Stimulated activated CD8-positive, alpha-beta memory T cell treated with anti-CD3 and anti-CD28 coated beads, Interleukin-12 subunit alpha, Interleukin-12 subunit beta, amount 100 ng/mL, for 24 hours (primary cell): ENCODE measurements at regions not wholly inside any gene's neighbourhood (a gene's known extent, or its start where the extent isn't known, plus 50 kb on each side); places are given as distances from the start of the nearest gene placed in this dataset.

Experiments
- DNase-seq: peaks from one replicate; pipeline ENCODE4 v3.0.0-alpha.2; 2020; ENCODE audit errors: extremely low read depth

DNA sequence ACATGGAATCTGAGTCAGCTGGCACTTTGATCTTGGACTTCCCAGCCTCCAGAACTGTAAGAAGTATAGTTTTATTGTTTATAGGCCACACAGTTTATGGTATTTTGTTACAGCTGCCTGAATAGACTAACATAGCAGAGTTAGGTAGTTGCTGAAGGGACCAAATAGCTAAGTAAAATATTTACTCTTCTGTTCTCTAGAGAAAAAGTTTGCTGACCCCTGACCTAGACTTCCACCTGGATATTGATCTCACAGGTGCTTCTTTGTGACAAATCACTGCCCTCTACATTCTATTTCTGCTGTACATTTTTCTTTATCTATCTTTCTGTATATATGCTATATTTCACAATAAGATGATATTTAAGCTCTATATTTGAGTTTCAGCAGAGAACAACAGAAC lies 212.5 kb downstream of the CSNK2A3 start:
- no peak for DNase-seq

DNA sequence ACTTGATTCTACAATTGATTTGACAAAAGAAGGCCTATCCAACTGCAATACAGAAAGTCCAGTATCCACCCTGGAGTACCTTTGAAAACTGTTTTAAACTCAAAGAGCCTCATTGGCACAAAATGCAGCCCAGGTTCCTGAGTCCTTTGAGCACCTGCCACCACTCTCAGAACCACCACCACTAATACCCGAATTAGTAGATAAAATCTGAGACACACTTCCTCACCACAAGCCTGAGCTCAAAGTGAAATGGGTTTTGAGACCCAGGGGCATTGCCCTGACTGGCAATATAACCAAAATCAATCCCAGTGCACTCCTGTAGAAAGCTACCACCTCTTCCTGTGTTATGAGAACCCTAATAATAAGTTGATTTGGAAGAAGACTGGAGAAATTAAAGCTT lies 215.7 kb downstream of the CSNK2A3 start:
- no peak for DNase-seq

GRCh38 chr11:11135820-11136476 lies 217.1 kb downstream of the CSNK2A3 start:
- no peak for DNase-seq

- no peak for DNase-seq
Measured at GRCh38 chr11:11129118-11129517, 223.9 kb downstream of the CSNK2A3 start.

GRCh38 chr11:11125618-11126017 lies 227.4 kb downstream of the CSNK2A3 start:
- no peak for DNase-seq

DNA sequence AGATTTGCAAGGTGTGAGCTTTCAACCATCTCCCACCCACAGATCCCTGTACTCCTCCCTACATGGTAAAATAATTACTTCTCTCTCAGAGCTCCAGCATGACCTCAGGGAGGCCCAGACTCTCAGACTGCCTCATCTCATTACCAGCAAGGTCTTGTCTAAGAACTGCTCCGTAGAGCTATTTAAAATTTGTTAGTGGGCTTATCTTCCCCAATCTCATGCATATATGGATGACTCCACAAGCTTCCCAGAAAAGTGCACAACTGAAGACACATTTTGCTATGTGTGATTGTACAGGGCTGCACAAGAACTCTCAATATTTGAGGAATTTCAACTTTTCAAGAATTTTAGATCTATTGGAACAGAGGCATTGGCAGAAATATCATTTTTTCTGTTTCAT lies 230.3 kb downstream of the CSNK2A3 start:
- DNase-seq, result no peak

- DNase-seq, result no peak
Measured at GRCh38 chr11:11119917-11120316, 233.1 kb downstream of the CSNK2A3 start.

- no peak for DNase-seq
Measured at GRCh38 chr11:11117730-11118129, 235.3 kb downstream of the CSNK2A3 start.

GRCh38 chr11:11115475-11115874 lies 237.6 kb downstream of the CSNK2A3 start:
- no peak for DNase-seq

DNA sequence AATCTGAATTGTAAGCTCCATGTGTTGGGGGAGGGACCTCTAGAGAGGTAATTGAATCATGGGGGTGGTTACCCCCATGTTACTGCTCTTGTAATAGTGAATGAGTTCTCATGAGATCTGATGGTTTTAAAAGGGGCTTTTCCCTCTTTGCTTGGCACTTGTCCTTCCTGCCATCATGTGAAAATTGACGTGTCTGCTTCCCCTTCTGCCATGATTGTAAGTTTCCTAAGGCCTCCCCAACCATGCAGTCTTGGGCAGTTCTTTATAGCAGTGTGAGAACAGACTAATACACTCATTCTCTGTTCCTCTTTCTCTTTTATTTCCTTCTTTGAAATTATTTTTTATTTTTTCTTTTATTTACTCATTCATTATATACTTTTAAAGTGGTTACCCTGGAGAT lies 239.4 kb downstream of the CSNK2A3 start:
- DNase-seq, result no peak

DNA sequence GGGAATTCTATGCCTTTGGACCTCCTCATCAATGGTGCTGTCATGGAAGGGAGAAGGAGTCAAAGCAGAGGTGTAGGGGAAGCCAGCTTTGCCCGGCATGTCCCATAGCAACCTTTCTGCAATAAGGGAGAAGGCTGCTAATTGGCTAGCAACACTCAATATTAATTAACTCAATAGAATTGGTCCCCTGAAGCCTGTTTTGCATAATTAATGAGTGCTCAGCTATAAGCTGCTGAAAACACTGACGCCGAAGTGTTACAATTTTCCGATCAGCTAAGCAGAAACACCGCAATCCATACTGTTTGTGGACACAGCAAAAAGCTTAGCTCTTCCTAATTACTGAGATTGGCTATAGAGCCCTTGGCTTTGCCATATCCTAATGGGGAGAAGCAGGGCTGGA lies 245.0 kb downstream of the CSNK2A3 start:
- no peak for DNase-seq

- no peak for DNase-seq
Measured at GRCh38 chr11:11107076-11107723, 245.8 kb downstream of the CSNK2A3 start.

- no peak for DNase-seq
Measured at GRCh38 chr11:11105361-11105760, 247.5 kb upstream of the ZBED5 start.

- DNase-seq, result no peak
Measured at GRCh38 chr11:11095831-11096723, 238.2 kb upstream of the ZBED5 start.

DNA sequence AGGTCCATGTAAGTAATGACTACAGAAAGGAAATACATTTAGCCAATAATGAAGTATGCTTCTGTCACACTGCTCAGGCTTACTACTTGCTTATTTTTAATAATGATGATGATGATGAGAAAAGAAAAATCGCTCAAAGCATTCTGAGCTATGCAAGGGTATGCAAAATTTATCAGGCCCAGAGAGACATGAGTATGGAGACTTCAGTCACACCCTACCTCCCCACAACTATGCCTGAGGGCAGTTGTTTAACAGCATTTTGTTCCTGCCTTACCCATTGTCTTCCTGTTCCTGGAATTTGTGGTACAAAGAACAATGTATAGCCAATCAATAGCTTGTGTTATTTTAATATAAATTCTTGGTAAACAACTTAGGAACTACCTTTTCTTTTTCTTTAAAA lies 232.6 kb upstream of the ZBED5 start:
- no peak for DNase-seq

DNA sequence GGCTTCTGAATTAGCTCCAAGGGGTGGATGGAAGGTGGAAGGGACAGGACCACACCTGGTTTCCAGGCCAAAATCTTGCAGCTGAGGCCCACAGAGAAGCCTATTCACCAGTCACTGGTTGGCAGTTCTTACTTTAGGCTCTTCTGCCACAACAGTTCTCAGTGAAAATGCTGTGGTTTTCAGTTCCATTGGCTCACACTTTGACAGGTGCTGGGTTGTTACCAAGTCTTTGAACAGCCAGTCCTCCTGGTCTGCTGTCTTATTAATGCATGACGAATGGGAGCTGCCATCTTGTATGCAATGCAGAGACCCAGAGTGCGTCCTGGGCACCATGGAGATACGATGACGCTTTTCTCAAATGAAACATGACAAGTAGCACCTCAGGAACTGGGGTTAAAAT lies 232.0 kb upstream of the ZBED5 start:
- no peak for DNase-seq

- DNase-seq, result no peak
Measured at GRCh38 chr11:11086979-11087378, 229.1 kb upstream of the ZBED5 start.

GRCh38 chr11:11085580-11085979 lies 227.7 kb upstream of the ZBED5 start:
- no peak for DNase-seq

GRCh38 chr11:11084337-11084736 lies 226.5 kb upstream of the ZBED5 start:
- no peak for DNase-seq

GRCh38 chr11:11083441-11083840 lies 225.6 kb upstream of the ZBED5 start:
- no peak for DNase-seq

DNA sequence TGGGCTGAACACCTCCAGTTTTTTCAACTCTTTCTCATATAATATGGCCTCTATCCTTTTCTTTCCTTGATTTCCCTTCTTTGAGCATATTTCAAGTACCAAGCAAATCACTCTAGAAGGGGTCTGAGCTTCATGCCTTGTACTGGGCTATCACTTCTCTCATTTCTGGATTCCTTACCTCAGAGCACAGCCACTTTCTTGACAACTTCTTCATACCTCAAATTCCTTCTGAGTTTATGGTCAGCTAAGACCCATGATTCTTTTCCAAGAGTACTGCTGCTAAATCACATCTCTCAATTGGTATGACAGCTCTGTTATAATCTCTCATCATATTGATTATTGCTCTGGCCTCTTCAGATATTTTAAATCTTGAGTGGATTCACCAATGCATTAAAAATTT lies 224.8 kb upstream of the ZBED5 start:
- no peak for DNase-seq

GRCh38 chr11:11081776-11082175 lies 223.9 kb upstream of the ZBED5 start:
- no peak for DNase-seq

DNA sequence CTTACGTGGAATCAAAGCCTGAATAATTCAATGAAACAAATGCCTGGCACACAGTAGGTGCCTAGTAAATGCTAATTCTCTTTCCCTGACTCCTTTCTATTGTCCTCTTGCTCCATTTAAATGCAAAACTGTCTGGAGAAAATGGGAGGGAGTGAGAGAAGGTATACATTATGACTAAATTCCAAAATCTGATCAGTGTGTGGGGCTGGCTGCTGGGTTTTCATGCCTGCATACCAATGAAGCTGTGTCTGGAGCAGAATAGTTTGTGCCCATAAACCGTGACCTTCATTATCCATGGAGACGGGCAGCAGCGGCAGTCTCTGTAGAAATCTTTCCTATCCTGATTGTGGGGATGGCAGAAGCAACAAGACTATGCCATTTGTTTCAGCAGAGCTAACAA lies 223.4 kb upstream of the ZBED5 start:
- DNase-seq, result no peak
